Astrocyte (in vitro differentiated cells and primary cell): ENCODE measurements at regions not wholly inside any gene's neighbourhood (a gene's known extent, or its start where the extent isn't known, plus 50 kb on each side); places are given as distances from the start of the nearest gene placed in this dataset.

Experiments
- CTCF ChIP-seq: IDR thresholded peaks from 2 replicates; pipeline ENCODE4 v1.5.1; 2011; ENCODE audit warnings: low read depth, mild to moderate bottlenecking, inconsistent platforms, low read length, moderate library complexity; ENCODE audit not compliant: insufficient read depth
- EZH2 ChIP-seq: IDR thresholded peaks from 2 replicates; pipeline ENCODE4 v1.6.1; 2012; ENCODE audit warnings: mild to moderate bottlenecking, low read length, inconsistent platforms; ENCODE audit not compliant: insufficient read depth

GRCh38 chr21:36609654-36610053 is 89.3 kb upstream of the SIM2 start:
- TF ChIP-seq CTCF: no peak
- TF ChIP-seq EZH2: no peak
